Neural cell (in vitro differentiated cells): ENCODE measurements at regions not wholly inside any gene's neighbourhood (a gene's known extent, or its start where the extent isn't known, plus 50 kb on each side); places are given as distances from the start of the nearest gene placed in this dataset.

ENCODE experiments used
- H2AFZ ChIP-seq: fragments of 200-600, 300-800 bp; sonication (generic), shearing (Covaris generic); 2 replicates; pipeline ENCODE4 v1.6.0; 2014; ENCODE audit warnings: low read depth, mild to moderate bottlenecking, antibody characterized with exemption, low read length, moderate library complexity
- H3F3A ChIP-seq: fragments of 200-600 bp; shearing (Covaris generic); 2 replicates; pipeline ENCODE4 v1.6.1; 2016; ENCODE audit warnings: mild to moderate bottlenecking, moderate library complexity, mixed read lengths, antibody characterized with exemption, low read length; ENCODE audit not compliant: insufficient read depth, poor library complexity, severe bottlenecking
- H3K27ac ChIP-seq: fragments of 200-600, 300-800 bp; sonication (generic), shearing (Covaris generic); 2 replicates; pipeline ENCODE4 v1.5.1; 2014; ENCODE audit warnings: mild to moderate bottlenecking, low read length, moderate library complexity
- H3K27me3 ChIP-seq: fragments of 300-800, 200-600 bp; sonication (generic), shearing (Covaris generic); 2 replicates; pipeline ENCODE4 v1.6.0; 2014; ENCODE audit warnings: mild to moderate bottlenecking, low read depth, low read length, moderate library complexity; ENCODE audit not compliant: insufficient read depth
- H3K36me3 ChIP-seq: fragments of 300-800, 200-600 bp; sonication (generic), shearing (Covaris generic); 2 replicates; pipeline ENCODE4 v1.5.1; 2014; ENCODE audit warnings: mild to moderate bottlenecking, antibody characterized with exemption, low read length, moderate library complexity; ENCODE audit not compliant: insufficient read depth
- H3K4me2 ChIP-seq: fragments of 300-800, 200-600 bp; sonication (generic), shearing (Covaris generic); 2 replicates; pipeline ENCODE4 v1.6.0; 2014; ENCODE audit warnings: mild to moderate bottlenecking, low read length
- H3K4me3 ChIP-seq: fragments of 300-800, 200-600 bp; sonication (generic), shearing (Covaris generic); 2 replicates; pipeline ENCODE4 v1.5.1; 2014; ENCODE audit warnings: mild to moderate bottlenecking, low read length, moderate library complexity
- H3K79me2 ChIP-seq: fragments of 200-600 bp; shearing (Covaris generic); replicated peaks from 2 replicates; pipeline ENCODE4 v1.6.0; 2014; ENCODE audit warnings: mild to moderate bottlenecking, low read length, moderate library complexity; ENCODE audit not compliant: insufficient read depth
- H3K9ac ChIP-seq: fragments of 300-800, 200-600 bp; sonication (generic), shearing (Covaris generic); 2 replicates; pipeline ENCODE4 v1.6.1; 2016; ENCODE audit warnings: mild to moderate bottlenecking, low read length, mixed read lengths
- H3K9me2 ChIP-seq: fragments of 200-600 bp; shearing (Covaris generic); 2 replicates; pipeline ENCODE4 v1.6.1; 2016; ENCODE audit warnings: mild to moderate bottlenecking, low read length, mixed read lengths; ENCODE audit not compliant: insufficient read depth
- H3K9me3 ChIP-seq: fragments of 200-600, 300-800 bp; sonication (generic), shearing (Covaris generic); 2 replicates; pipeline ENCODE4 v1.6.1; 2016; ENCODE audit warnings: mild to moderate bottlenecking, mixed run types, low read length, moderate library complexity, mixed read lengths
- H4K20me1 ChIP-seq: fragments of 200-600 bp; shearing (Covaris generic); 2 replicates; pipeline ENCODE4 v1.6.1; 2016; ENCODE audit warnings: mild to moderate bottlenecking, mixed run types; ENCODE audit not compliant: insufficient read depth
- EP300 ChIP-seq: fragments of 450-650 bp; conservative IDR thresholded peaks from 2 replicates; pipeline ENCODE4 v1.6.1; 2014; ENCODE audit warnings: antibody characterized with exemption, mild to moderate bottlenecking, moderate library complexity; ENCODE audit not compliant: poor library complexity, severe bottlenecking
- EZH2 ChIP-seq: fragments of 200-600, 300-800 bp; shearing (Covaris generic), sonication (generic); IDR thresholded peaks from 2 replicates; pipeline ENCODE4 v1.6.1; 2014; ENCODE audit warnings: antibody characterized with exemption, low read length, borderline replicate concordance, mild to moderate bottlenecking; ENCODE audit not compliant: insufficient read depth, poor library complexity, severe bottlenecking
- MXI1 ChIP-seq: fragments of 450-650 bp; conservative IDR thresholded peaks from 2 replicates; pipeline ENCODE4 v1.6.1; 2014; ENCODE audit warnings: antibody characterized with exemption, mild to moderate bottlenecking; ENCODE audit not compliant: poor library complexity, severe bottlenecking
- POLR2AphosphoS5 ChIP-seq: IDR thresholded peaks from 2 replicates; pipeline ENCODE4 v1.6.1; 2012
- RAD21 ChIP-seq: fragments of 450-650 bp; conservative IDR thresholded peaks from 2 replicates; pipeline ENCODE4 v1.6.1; 2014; ENCODE audit warnings: antibody characterized with exemption, mild to moderate bottlenecking, moderate library complexity
- REST ChIP-seq: IDR thresholded peaks from 2 replicates; pipeline ENCODE4 v1.6.1; 2012; ENCODE audit warnings: borderline replicate concordance
- SMC3 ChIP-seq: fragments of 450-650 bp; conservative IDR thresholded peaks from 2 replicates; pipeline ENCODE4 v1.6.1; 2014; ENCODE audit warnings: antibody characterized with exemption, mild to moderate bottlenecking, moderate library complexity; ENCODE audit not compliant: poor library complexity
- TAF1 ChIP-seq: IDR thresholded peaks from 2 replicates; pipeline ENCODE4 v1.6.1; 2012; ENCODE audit warnings: low read depth
- TF ChIP-seq, protein P1 (sequence below): fragments of 450-650 bp; IDR thresholded peaks from 2 replicates; pipeline ENCODE4 v1.5.1; 2014; ENCODE audit warnings: antibody characterized with exemption, mild to moderate bottlenecking, moderate library complexity; ENCODE audit not compliant: poor library complexity, severe bottlenecking

- no peaks in the 10 kb centered on the region for H3K9me3 ChIP-seq
- H3K27me3 ChIP-seq, result no peaks in the 10 kb centered on the region
- no peaks in the 10 kb centered on the region for H3F3A ChIP-seq
- no peak overlapping the region for H3K4me3 ChIP-seq
- H2AFZ ChIP-seq, result no peak overlapping the region
- H3K27ac ChIP-seq, result no peak overlapping the region
- no peaks in the 10 kb centered on the region for H3K79me2 ChIP-seq
- no peaks in the 10 kb centered on the region for H4K20me1 ChIP-seq
- no peaks in the 10 kb centered on the region for H3K36me3 ChIP-seq
- H3K4me2 ChIP-seq, result no peak overlapping the region
- H3K9ac ChIP-seq, result no peak overlapping the region
- no peak for TF ChIP-seq EP300
- TF ChIP-seq, protein P1, sequence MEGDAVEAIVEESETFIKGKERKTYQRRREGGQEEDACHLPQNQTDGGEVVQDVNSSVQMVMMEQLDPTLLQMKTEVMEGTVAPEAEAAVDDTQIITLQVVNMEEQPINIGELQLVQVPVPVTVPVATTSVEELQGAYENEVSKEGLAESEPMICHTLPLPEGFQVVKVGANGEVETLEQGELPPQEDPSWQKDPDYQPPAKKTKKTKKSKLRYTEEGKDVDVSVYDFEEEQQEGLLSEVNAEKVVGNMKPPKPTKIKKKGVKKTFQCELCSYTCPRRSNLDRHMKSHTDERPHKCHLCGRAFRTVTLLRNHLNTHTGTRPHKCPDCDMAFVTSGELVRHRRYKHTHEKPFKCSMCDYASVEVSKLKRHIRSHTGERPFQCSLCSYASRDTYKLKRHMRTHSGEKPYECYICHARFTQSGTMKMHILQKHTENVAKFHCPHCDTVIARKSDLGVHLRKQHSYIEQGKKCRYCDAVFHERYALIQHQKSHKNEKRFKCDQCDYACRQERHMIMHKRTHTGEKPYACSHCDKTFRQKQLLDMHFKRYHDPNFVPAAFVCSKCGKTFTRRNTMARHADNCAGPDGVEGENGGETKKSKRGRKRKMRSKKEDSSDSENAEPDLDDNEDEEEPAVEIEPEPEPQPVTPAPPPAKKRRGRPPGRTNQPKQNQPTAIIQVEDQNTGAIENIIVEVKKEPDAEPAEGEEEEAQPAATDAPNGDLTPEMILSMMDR, result no peak
- TF ChIP-seq POLR2AphosphoS5, result no peak
- no peak for TF ChIP-seq SMC3
- TF ChIP-seq EZH2, result no peak
- TF ChIP-seq REST, result no peak
- no peak for TF ChIP-seq TAF1
- TF ChIP-seq MXI1, result no peak
- TF ChIP-seq RAD21, result no peak
- H3K9me2 ChIP-seq, result no peaks in the 10 kb centered on the region
These were observed 131.4 kb downstream of the GPAM start for GRCh38 chr10:112052166-112052565.

DNA sequence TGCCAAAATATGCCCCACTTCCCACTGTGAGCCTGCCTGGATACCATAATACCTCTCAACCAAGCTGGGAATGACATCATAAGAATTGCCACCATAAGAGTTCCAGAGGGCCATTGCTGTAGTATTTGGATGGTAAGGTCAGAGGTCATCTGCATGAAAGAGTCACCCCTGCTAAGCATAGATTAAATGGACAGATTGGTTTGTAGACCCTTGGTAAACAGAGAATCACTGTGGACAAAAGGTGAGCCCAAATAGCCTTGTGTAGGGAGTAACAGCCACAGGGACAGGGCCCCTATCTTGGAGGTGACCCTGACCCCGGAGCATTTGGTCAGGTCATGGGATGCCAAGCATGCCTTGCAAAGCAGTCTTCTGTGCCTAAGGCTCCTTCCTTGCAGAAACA lies 129.7 kb downstream of the GPAM start:
- Histone ChIP-seq H4K20me1 (no peaks in the 10 kb centered on the region), H3K27me3 (no peaks in the 10 kb centered on the region), H3K9ac (no peak overlapping the region), H3K9me3 (no peaks in the 10 kb centered on the region), H3K4me3 (no peak overlapping the region), H3K79me2 (no peaks in the 10 kb centered on the region), H3K36me3 (no peaks in the 10 kb centered on the region), H3K27ac (no peak overlapping the region), H3K9me2 (no peaks in the 10 kb centered on the region), H3F3A (no peaks in the 10 kb centered on the region), H2AFZ (no peak overlapping the region), H3K4me2 (no peak overlapping the region)
- TF ChIP-seq, protein P1, result no peak
- no peak for TF ChIP-seq SMC3
